Esophagus muscularis mucosa (tissue), 4 donors: ENCODE measurements at regions not wholly inside any gene's neighbourhood (a gene's known extent, or its start where the extent isn't known, plus 50 kb on each side); places are given as distances from the start of the nearest gene placed in this dataset.

ENCODE experiments used
- DNase-seq: peaks from one replicate; pipeline ENCODE4 v3.0.0-alpha.2; 2017; ENCODE audit errors: extremely low spot score
- H3K27ac ChIP-seq, 4 donors: fragments of 200-600 bp; sonication (generic); replicated peaks in 1 of 4; 1 replicate in 3 of 4; 2 replicates in 1 of 4; pipeline ENCODE4 v1.5.1; 2016 to 2019; ENCODE audit warnings: mild to moderate bottlenecking in 1 of 4
- H3K27me3 ChIP-seq, 4 donors: fragments of 200-600 bp; sonication (generic); one replicate each; pipeline versions ENCODE4 v1.5.1 to v1.6.0; 2016 to 2019
- H3K36me3 ChIP-seq, 4 donors: fragments of 200-600 bp; sonication (generic); one replicate each; pipeline ENCODE4 v1.5.1; 2016 to 2019
- H3K4me1 ChIP-seq, 4 donors: fragments of 200-600 bp; sonication (generic); one replicate each; pipeline ENCODE4 v1.5.1; 2016 to 2019
- H3K4me3 ChIP-seq, 4 donors: fragments of 200-600 bp; sonication (generic); 1 replicate in 2 of 4; 2 replicates in 2 of 4; pipeline ENCODE4 v1.5.1; 2016 to 2019; ENCODE audit warnings: mild to moderate bottlenecking in 4 of 4, moderate library complexity in 1 of 4
- H3K9me3 ChIP-seq, 4 donors: fragments of 200-600 bp; sonication (generic); 1 replicate in 3 of 4; 2 replicates in 1 of 4; pipeline ENCODE4 v1.5.1; 2016 to 2019
- CTCF ChIP-seq, 3 experiments: fragments of 200-600 bp in 2 of 3; fragments of 450-650 bp in 1 of 3; sonication (generic) in 2 of 3; IDR thresholded peaks; one replicate each; pipeline ENCODE4 v1.5.1; 2017 to 2019; ENCODE audit warnings: antibody characterized with exemption in 3 of 3, mild to moderate bottlenecking in 2 of 3, moderate library complexity in 1 of 3
- EP300 ChIP-seq: sonication (generic); formaldehyde crosslinking; IDR thresholded peaks from one replicate; pipeline ENCODE4 v1.6.1; 2017; ENCODE audit warnings: antibody characterized with exemption
- POLR2A ChIP-seq: fragments of 450-650 bp; IDR thresholded peaks from one replicate; pipeline ENCODE4 v1.6.1; 2017; ENCODE audit warnings: antibody characterized with exemption, moderate library complexity, mild to moderate bottlenecking, low read depth
- POLR2AphosphoS5 ChIP-seq, 2 donors: sonication (generic); formaldehyde crosslinking; IDR thresholded peaks; one replicate each; pipeline ENCODE4 v1.6.1; 2017; ENCODE audit warnings: antibody characterized with exemption in 2 of 2
- WGBS: methylation state at CpG from one replicate; pipeline ENCODE4 v1.1.5; 2018; 5-methylcytosine and 5-hydroxymethylcytosine counted together
- intact Hi-C: fragments of 100-400 bp; cut with DNase I; formaldehyde crosslinking; loops from one replicate; pipeline ENCODE4 v1.15.1; 2023

GRCh38 chr2:219824996-219825395, 197.6 kb downstream of the SLC4A3 start:
- Histone ChIP-seq H3K9me3 (no peaks in the 10 kb centered on the region), H3K4me3 (no peak overlapping the region), H3K36me3 (no peaks in the 10 kb centered on the region), H3K4me1 (no peaks in the 10 kb centered on the region), H3K27ac (no peak overlapping the region), H3K27me3 (peaks cover 0 to 11% (median 0%) of the 10 kb centered on the region in 4 donors)
- WGBS: 76% methylated on average over 3 of the region's 3 CpGs
- intact Hi-C loops: no loop called here
- DNase-seq: no peak
- no peak for TF ChIP-seq CTCF (IDR thresholded peaks at IDR 0.05)
- TF ChIP-seq POLR2A: no peak
- TF ChIP-seq POLR2AphosphoS5 (IDR thresholded peaks at IDR 0.05): no peak
- TF ChIP-seq EP300: no peak

DNA sequence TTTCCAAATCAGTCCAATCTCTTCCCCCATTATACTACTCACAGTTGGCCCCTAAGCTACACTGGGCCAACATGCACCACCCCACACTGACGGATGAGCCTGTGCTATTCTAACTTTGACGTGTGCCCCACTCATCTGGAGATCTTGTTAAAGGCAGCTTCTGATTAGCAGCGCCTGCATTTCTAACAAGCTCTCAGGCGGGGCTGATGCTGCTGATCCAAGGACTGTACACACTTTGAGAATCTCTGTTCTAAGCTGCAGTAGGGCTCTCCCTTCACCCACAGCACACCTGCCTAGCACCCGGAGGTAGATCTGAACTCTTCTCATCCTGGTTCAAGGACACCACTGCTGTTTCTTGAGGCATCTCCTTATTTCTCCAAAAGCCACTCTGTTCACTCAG, 200.7 kb downstream of the SLC4A3 start:
- intact Hi-C loops: no loop called here
- TF ChIP-seq POLR2AphosphoS5 (IDR thresholded peaks at IDR 0.05) (no peak), EP300 (no peak), CTCF (IDR thresholded peaks at IDR 0.05) (no peak), POLR2A (no peak)
- Histone ChIP-seq H3K9me3 (no peaks in the 10 kb centered on the region), H3K4me1 (no peaks in the 10 kb centered on the region), H3K36me3 (no peaks in the 10 kb centered on the region), H3K27me3 (no peaks in the 10 kb centered on the region), H3K4me3 (no peak overlapping the region), H3K27ac (no peak overlapping the region)
- 80% methylated on average over 3 of the region's 5 CpGs for WGBS
- peak; percentile 91 for DNase-seq

- H3K27me3 ChIP-seq: no peaks in the 10 kb centered on the region
- DNase-seq: peak; percentile 55
- TF ChIP-seq POLR2A: no peak
- no peak for TF ChIP-seq CTCF (IDR thresholded peaks at IDR 0.05)
- TF ChIP-seq POLR2AphosphoS5 (IDR thresholded peaks at IDR 0.05): no peak
- no peak for TF ChIP-seq EP300
- intact Hi-C loops: no loop called here
- H3K36me3 ChIP-seq: no peaks in the 10 kb centered on the region
- no peaks in the 10 kb centered on the region for H3K4me1 ChIP-seq
- no peak overlapping the region for H3K4me3 ChIP-seq
- WGBS: 82% methylated on average over 20 of the region's 20 CpGs
- no peak overlapping the region for H3K27ac ChIP-seq
- no peaks in the 10 kb centered on the region for H3K9me3 ChIP-seq
Measured at GRCh38 chr2:219829667-219830352, 202.4 kb downstream of the SLC4A3 start.

- H3K36me3 ChIP-seq: no peaks in the 10 kb centered on the region
- no peak overlapping the region for H3K27ac ChIP-seq
- no peaks in the 10 kb centered on the region for H3K9me3 ChIP-seq
- H3K27me3 ChIP-seq: no peaks in the 10 kb centered on the region
- TF ChIP-seq CTCF (IDR thresholded peaks at IDR 0.05) (no peak), POLR2A (no peak)
- intact Hi-C loops: no loop called here
- peak; percentile 87 for DNase-seq
- H3K4me1 ChIP-seq: no peaks in the 10 kb centered on the region
- 95% methylated on average over 5 of the region's 5 CpGs for WGBS
- no peak overlapping the region for H3K4me3 ChIP-seq
Measured at GRCh38 chr2:219830353-219830738, 202.9 kb downstream of the SLC4A3 start.

DNA sequence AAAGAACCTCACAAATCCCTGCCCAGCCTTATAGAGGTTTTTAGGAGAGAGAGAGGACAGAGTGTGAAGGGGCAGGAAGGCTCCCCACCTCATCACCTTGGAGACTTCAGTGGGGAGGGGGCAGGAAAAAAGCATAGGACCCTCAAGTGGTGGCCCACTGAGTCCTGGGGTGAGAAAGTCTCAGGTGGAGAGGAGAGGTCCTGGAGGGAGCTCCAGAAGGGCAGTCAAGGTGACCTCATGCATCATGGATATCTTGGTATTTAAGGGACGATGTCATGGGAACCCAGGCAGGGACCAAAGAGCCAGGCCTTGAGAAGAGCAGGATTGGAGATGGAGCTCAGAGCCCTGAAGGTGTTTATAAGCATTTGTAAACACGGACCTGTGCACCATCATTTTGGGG, 204.5 kb downstream of the SLC4A3 start:
- Histone ChIP-seq H3K27me3 (no peaks in the 10 kb centered on the region), H3K4me1 (no peaks in the 10 kb centered on the region), H3K36me3 (no peaks in the 10 kb centered on the region), H3K4me3 (no peak overlapping the region), H3K9me3 (no peaks in the 10 kb centered on the region), H3K27ac (no peak overlapping the region)
- intact Hi-C loops: no loop called here
- TF ChIP-seq POLR2AphosphoS5 (IDR thresholded peaks at IDR 0.05): no peak
- TF ChIP-seq CTCF (IDR thresholded peaks at IDR 0.05): no peak
- no peak for TF ChIP-seq EP300
- no peak for TF ChIP-seq POLR2A
- WGBS: 88% methylated on average over 2 of the region's 2 CpGs
- no peak for DNase-seq
